OCI-LY7 (cell line): ENCODE measurements at regions not wholly inside any gene's neighbourhood (a gene's known extent, or its start where the extent isn't known, plus 50 kb on each side); places are given as distances from the start of the nearest gene placed in this dataset.

ENCODE experiments used
- BruUV-seq: library from RNA; stranded (reverse); fragments of 400-500 nt; replicated peaks from 2 replicates; lab custom pipeline; 2021; lab: Mats Ljungman, UMichigan
- CTCF ChIA-PET: fragments of 300-600 bp; sonication (Branson Sonifier 250); formaldehyde crosslinking; loops from one replicate; lab custom pipeline; 2022; ENCODE audit warnings: antibody characterized with exemption; ENCODE audit not compliant: unreplicated experiment; lab: Charles Lee
- POLR2A ChIA-PET: fragments of 300-600 bp; sonication (Branson Sonifier 250); formaldehyde crosslinking; loops from one replicate; lab custom pipeline; 2022; ENCODE audit warnings: antibody characterized with exemption; lab: Charles Lee
- DNase-seq: peaks from one replicate; pipeline ENCODE4 v3.0.0-alpha.2; 2015; ENCODE audit warnings: low spot score
- H2AFZ ChIP-seq: fragments of 200-600 bp; sonication (generic), shearing (Covaris generic); 2 replicates; pipeline ENCODE4 v1.6.1; 2014; ENCODE audit warnings: mild to moderate bottlenecking, antibody characterized with exemption, low read length, moderate library complexity
- H3K27ac ChIP-seq: fragments of 200-600 bp; sonication (generic); 2 replicates; pipeline ENCODE4 v1.5.1; 2014; ENCODE audit warnings: mixed run types, low read depth, mild to moderate bottlenecking, moderate library complexity, low read length, inconsistent platforms; ENCODE audit not compliant: poor library complexity, severe bottlenecking
- H3K36me3 ChIP-seq: fragments of 200-600 bp; sonication (generic); 2 replicates; pipeline ENCODE4 v1.6.1; 2014; ENCODE audit warnings: mild to moderate bottlenecking, antibody characterized with exemption, low read length, moderate library complexity, mixed read lengths; ENCODE audit not compliant: insufficient read depth
- H3K4me1 ChIP-seq: fragments of 200-600 bp; sonication (generic); 2 replicates; pipeline ENCODE4 v1.5.1; 2014; ENCODE audit warnings: mild to moderate bottlenecking, low read length; ENCODE audit not compliant: insufficient read depth, poor library complexity, severe bottlenecking
- H3K4me2 ChIP-seq: fragments of 200-600 bp; sonication (generic); 2 replicates; pipeline ENCODE4 v1.6.1; 2014; ENCODE audit warnings: mild to moderate bottlenecking, low read length
- H3K4me3 ChIP-seq: fragments of 200-600 bp; sonication (generic); 2 replicates; pipeline ENCODE4 v1.5.1; 2014; ENCODE audit warnings: mild to moderate bottlenecking, low read depth, low read length; ENCODE audit not compliant: poor library complexity, severe bottlenecking
- H3K79me2 ChIP-seq: fragments of 200-600 bp; sonication (generic); 2 replicates; pipeline ENCODE4 v1.6.1; 2016; ENCODE audit warnings: low read depth, mild to moderate bottlenecking, low read length, moderate library complexity, mixed read lengths; ENCODE audit not compliant: insufficient read depth
- H3K9me2 ChIP-seq: fragments of 200-600 bp; sonication (generic); 2 replicates; pipeline ENCODE4 v1.6.1; 2016; ENCODE audit warnings: mild to moderate bottlenecking, low read length, mixed read lengths; ENCODE audit not compliant: insufficient read depth
- H3K9me3 ChIP-seq: fragments of 200-600 bp; sonication (generic); 2 replicates; pipeline ENCODE4 v1.6.1; 2014; ENCODE audit warnings: mild to moderate bottlenecking, mixed run types, low read length, mixed read lengths
- H4K20me1 ChIP-seq: fragments of 200-600 bp; sonication (generic); 2 replicates; pipeline ENCODE4 v1.6.1; 2014; ENCODE audit warnings: mild to moderate bottlenecking, antibody characterized with exemption, low read length, moderate library complexity, mixed read lengths; ENCODE audit not compliant: insufficient read depth
- CTCF ChIP-seq: fragments of 200-600 bp; sonication (generic); conservative IDR thresholded peaks from 2 replicates; pipeline ENCODE4 v1.5.1; 2014; ENCODE audit warnings: mild to moderate bottlenecking, antibody characterized with exemption, low read length, moderate library complexity, mixed read lengths
- EZH2phosphoT487 ChIP-seq: fragments of 200-600 bp; sonication (generic); IDR thresholded peaks from 2 replicates; pipeline ENCODE4 v1.6.1; 2018; ENCODE audit warnings: low read depth, borderline replicate concordance, mild to moderate bottlenecking, mixed run types, antibody characterized with exemption, low read length, moderate library complexity, mixed read lengths
- intact Hi-C: fragments of 100-400 bp; cut with micrococcal nuclease; formaldehyde crosslinking; loops from one replicate; pipeline ENCODE4 v1.10.0; 2022; ENCODE audit not compliant: unreplicated experiment

GRCh38 chr2:71919708-71920107 is 228.0 kb downstream of the CYP26B1 start:
- BruUV-seq = no TSS peak
- no peaks in the 10 kb centered on the region for H3K79me2 ChIP-seq
- intact Hi-C loops = loop anchor here (5.0 to 10.0 kb wide), 2 partner anchors 218 to 655 kb away; no protein-coding TSS in a partner anchor
- no peak for TF ChIP-seq CTCF
- no peak for TF ChIP-seq EZH2phosphoT487
- no peaks in the 10 kb centered on the region for H3K9me3 ChIP-seq
- no peaks in the 10 kb centered on the region for H4K20me1 ChIP-seq
- no peaks in the 10 kb centered on the region for H3K9me2 ChIP-seq
- H2AFZ ChIP-seq = no peak overlapping the region
- H3K4me3 ChIP-seq = no peak overlapping the region
- no peaks in the 10 kb centered on the region for H3K36me3 ChIP-seq
- no peak overlapping the region for H3K4me2 ChIP-seq
- H3K27ac ChIP-seq = no peak overlapping the region
- no peaks in the 10 kb centered on the region for H3K4me1 ChIP-seq
- no peak for DNase-seq
- CTCF ChIA-PET = no interaction called here
- POLR2A ChIA-PET = interaction anchor here (0.7 kb wide), 1 partner anchor 178 kb away, joined by 4 read pairs; no protein-coding TSS in a partner anchor

GRCh38 chr2:71910277-71910676 is 237.4 kb downstream of the CYP26B1 start:
- Histone ChIP-seq H3K4me1 (no peaks in the 10 kb centered on the region), H3K9me3 (no peaks in the 10 kb centered on the region; the same call in 1 of the 2 replicates), H3K27ac (no peak overlapping the region), H4K20me1 (no peaks in the 10 kb centered on the region), H3K4me2 (no peak overlapping the region), H3K36me3 (no peaks in the 10 kb centered on the region), H3K4me3 (no peak overlapping the region), H3K9me2 (no peaks in the 10 kb centered on the region), H2AFZ (no peak overlapping the region), H3K79me2 (no peaks in the 10 kb centered on the region)
- BruUV-seq = no TSS peak
- TF ChIP-seq EZH2phosphoT487 (no peak), CTCF (no peak)
- intact Hi-C loops = no loop called here
- CTCF ChIA-PET = no interaction called here
- POLR2A ChIA-PET = no interaction called here
- no peak for DNase-seq

- TF ChIP-seq CTCF (no peak), EZH2phosphoT487 (no peak)
- Histone ChIP-seq H3K4me1 (no peaks in the 10 kb centered on the region), H3K4me2 (no peak overlapping the region), H3K27ac (no peak overlapping the region), H4K20me1 (no peaks in the 10 kb centered on the region), H3K79me2 (no peaks in the 10 kb centered on the region), H3K4me3 (no peak overlapping the region), H3K9me2 (no peaks in the 10 kb centered on the region), H3K9me3 (no peaks in the 10 kb centered on the region; the same call in 1 of the 2 replicates), H2AFZ (no peak overlapping the region), H3K36me3 (no peaks in the 10 kb centered on the region)
- no peak for DNase-seq
- intact Hi-C loops = no loop called here
- BruUV-seq = no TSS peak
- POLR2A ChIA-PET = no interaction called here
- CTCF ChIA-PET = no interaction called here
Measured at GRCh38 chr2:71908798-71909197, 238.9 kb downstream of the CYP26B1 start.
